ENCODE measurements at regions not wholly inside any gene's neighbourhood (a gene's known extent, or its start where the extent isn't known, plus 50 kb on each side); places are given as distances from the start of the nearest gene placed in this dataset.
A peak's percentile ranks its signal among the peaks of the same experiment; 100 is the strongest.
"Not testable (repeated sequence)": the region's sequence is repeated elsewhere in the genome, so short reads cannot be mapped to it uniquely, and the experiment has no call there.

GRCh38 chr5:163347671-163348070 is 89.7 kb upstream of the CCNG1 start:
- peak; percentile 54 for DNase-seq (ENCODE audit: low spot score)

GRCh38 chr5:163350083-163350482 is 87.3 kb upstream of the CCNG1 start:
- peak; percentile 9 for DNase-seq (ENCODE audit: low spot score)

- DNase-seq (ENCODE audit: low spot score): no peak
Measured at GRCh38 chr5:163352531-163352930, 84.9 kb upstream of the CCNG1 start.

GRCh38 chr5:163355811-163356210 is 81.6 kb upstream of the CCNG1 start:
- not testable (repeated sequence) for DNase-seq (ENCODE audit: low spot score)

GRCh38 chr5:163357636-163358035 is 79.8 kb upstream of the CCNG1 start:
- no peak for DNase-seq (ENCODE audit: low spot score)

GRCh38 chr5:163360656-163361055 is 76.7 kb upstream of the CCNG1 start:
- no peak for DNase-seq (ENCODE audit: low spot score)

GRCh38 chr5:163361450-163361849 is 75.9 kb upstream of the CCNG1 start:
- no peak for DNase-seq (ENCODE audit: low spot score)

GRCh38 chr5:163362840-163363371 is 74.5 kb upstream of the CCNG1 start:
- DNase-seq (ENCODE audit: low spot score): no peak

GRCh38 chr5:163363389-163363788 is 74.0 kb upstream of the CCNG1 start:
- no peak for DNase-seq (ENCODE audit: low spot score)

GRCh38 chr5:163366757-163367156 is 70.6 kb upstream of the CCNG1 start:
- DNase-seq (ENCODE audit: low spot score): no peak

- DNase-seq (ENCODE audit: low spot score): no peak
Measured at GRCh38 chr5:163369776-163370385, 67.5 kb upstream of the CCNG1 start.

- DNase-seq (ENCODE audit: low spot score): no peak
Measured at GRCh38 chr5:163373436-163374084, 63.8 kb upstream of the CCNG1 start.

GRCh38 chr5:163377982-163378381 is 59.4 kb upstream of the CCNG1 start:
- DNase-seq (ENCODE audit: low spot score): no peak

GRCh38 chr5:163379298-163380155 is 57.9 kb upstream of the CCNG1 start:
- no peak for DNase-seq (ENCODE audit: low spot score)

- no peak for DNase-seq (ENCODE audit: low spot score)
Measured at GRCh38 chr5:163381832-163382231, 55.6 kb upstream of the CCNG1 start.

GRCh38 chr5:163383754-163384153 is 53.6 kb upstream of the CCNG1 start:
- no peak for DNase-seq (ENCODE audit: low spot score)

GRCh38 chr5:163384669-163385068 is 52.7 kb upstream of the CCNG1 start:
- DNase-seq (ENCODE audit: low spot score): no peak

- DNase-seq (ENCODE audit: low spot score): peak; percentile 6
Measured at GRCh38 chr5:163385271-163385670, 52.1 kb upstream of the CCNG1 start.

GRCh38 chr5:163385824-163386223 is 51.6 kb upstream of the CCNG1 start:
- no peak for DNase-seq (ENCODE audit: low spot score)

GRCh38 chr5:163386352-163386751 is 51.0 kb upstream of the CCNG1 start:
- DNase-seq (ENCODE audit: low spot score): no peak

- no peak for DNase-seq (ENCODE audit: low spot score)
Measured at GRCh38 chr5:163387589-163388343, 49.6 kb upstream of the CCNG1 start.
